BLaER1 treated with 17β-estradiol and CSF1 and Interleukin-3, amounts not matched to agents 10 nM and 100 nM (cell line): ENCODE measurements at regions not wholly inside any gene's neighbourhood (a gene's known extent, or its start where the extent isn't known, plus 50 kb on each side); places are given as distances from the start of the nearest gene placed in this dataset.
"Not testable (repeated sequence)": the region's sequence is repeated elsewhere in the genome, so short reads cannot be mapped to it uniquely, and the experiment has no call there.

Experiments
- H3K27ac ChIP-seq, 11 experiments: shearing (Covaris generic); formaldehyde crosslinking; 2 replicates each; pipeline ENCODE4 v1.8.1; 2022
- H3K27me3 ChIP-seq, 11 experiments: shearing (Covaris generic); formaldehyde crosslinking; 2 replicates each; pipeline ENCODE4 v1.8.1; 2022
- H3K36me3 ChIP-seq, 11 experiments: shearing (Covaris generic); formaldehyde crosslinking; 2 replicates each; pipeline ENCODE4 v1.8.1; 2022
- H3K4me1 ChIP-seq, 10 experiments: shearing (Covaris generic); formaldehyde crosslinking; 2 replicates each; pipeline ENCODE4 v1.8.1; 2022
- H3K4me2 ChIP-seq, 11 experiments: shearing (Covaris generic); formaldehyde crosslinking; 2 replicates each; pipeline ENCODE4 v1.8.1; 2022
- H3K4me3 ChIP-seq, 10 experiments: shearing (Covaris generic); formaldehyde crosslinking; 2 replicates each; pipeline ENCODE4 v1.8.1; 2022
- H3K9ac ChIP-seq, 11 experiments: shearing (Covaris generic); formaldehyde crosslinking; 2 replicates each; pipeline ENCODE4 v1.8.1; 2022
- H3K9me3 ChIP-seq, 11 experiments: shearing (Covaris generic); formaldehyde crosslinking; replicated peaks in 1 of 11; 2 replicates each; pipeline ENCODE4 v1.8.1; 2022
- H4K20me1 ChIP-seq, 11 experiments: shearing (Covaris generic); formaldehyde crosslinking; 2 replicates each; pipeline ENCODE4 v1.8.1; 2022
- Cebpa-rat ChIP-seq, 11 experiments: shearing (Covaris generic); IDR thresholded peaks; 2 replicates each; pipeline ENCODE4 v1.8.1; 2022

DNA sequence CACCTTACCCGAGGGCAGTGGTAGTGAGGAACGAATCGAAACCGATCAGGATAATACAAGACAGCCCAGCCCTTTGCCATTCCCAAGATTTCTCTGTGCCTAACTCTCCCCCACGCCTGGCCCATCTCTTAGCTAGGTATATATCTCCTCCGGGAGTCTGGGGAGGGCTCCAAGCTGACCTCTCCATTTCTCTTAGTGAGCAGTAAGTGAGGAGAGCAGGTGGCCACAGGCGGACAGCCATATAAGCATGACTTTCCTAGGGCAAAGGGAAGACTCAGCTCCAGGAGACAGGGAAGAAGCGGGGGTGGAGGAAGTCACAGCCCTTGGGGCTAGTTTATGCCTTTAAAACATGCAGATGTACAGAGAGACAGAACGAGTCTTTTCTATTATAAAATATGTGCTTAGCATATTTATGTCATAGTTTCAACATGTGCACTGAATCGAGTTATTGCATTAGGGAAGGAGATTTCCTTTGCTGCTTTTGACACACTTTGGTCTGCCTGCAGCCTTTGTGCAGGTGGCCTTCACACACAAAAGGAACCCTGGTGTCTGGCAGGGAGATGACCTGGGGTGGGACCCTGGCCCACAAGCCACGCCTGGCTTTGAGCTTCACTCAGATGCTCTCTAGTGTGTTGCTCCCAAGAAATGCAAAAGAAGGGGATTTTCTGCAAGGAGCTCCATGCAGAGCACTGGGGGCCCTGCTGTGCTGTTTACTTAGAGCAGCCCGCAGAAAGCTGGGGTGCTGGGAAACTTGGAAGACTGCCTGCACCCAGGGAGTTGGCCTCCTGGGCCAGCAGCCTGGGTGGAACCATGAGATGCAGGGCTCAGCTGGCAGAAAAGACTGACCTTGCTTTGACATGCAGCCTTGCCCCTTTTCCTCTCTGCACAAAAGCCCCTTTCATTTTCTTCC, 613.3 kb downstream of the BCOR start:
- no peak overlapping the region; a peak in 1 of 22 replicates for H3K9ac ChIP-seq
- no peak for TF ChIP-seq Cebpa-rat (IDR thresholded peaks at IDR 0.05)

GRCh38 chrX:39487166-39487968, 610.4 kb downstream of the BCOR start:
- Histone ChIP-seq H3K27me3 (0 out of 22 replicates have a peak, but pooled peaks cover 0 to 5% (median 0%) of the 10 kb centered on the region in 11 experiments), H3K9ac (no peak overlapping the region), H3K4me1 (peaks cover 56 to 75% (median 68%) of the 10 kb centered on the region in 10 experiments), H4K20me1 (no peaks in the 10 kb centered on the region), H3K9me3 (peaks cover 0 to 21% (median 8%) of the 10 kb centered on the region in 11 experiments; a peak in 15 of 22 replicates), H3K36me3 (no peaks in the 10 kb centered on the region), H3K4me3 (no peak overlapping the region), H3K4me2 (peak overlapping the region; percentile 0 to 72 (median 56)), H3K27ac (no peak overlapping the region)
- no peak for TF ChIP-seq Cebpa-rat (IDR thresholded peaks at IDR 0.05)

More for the DNA sequence above, 613.3 kb downstream of the BCOR start:
- Histone ChIP-seq H3K27me3 (0 out of 22 replicates have a peak, but pooled peaks cover 0 to 5% (median 0%) of the 10 kb centered on the region in 11 experiments), H3K4me2 (peak overlapping the region; percentile 25 to 66 (median 56); a peak in 18 of 22 replicates), H3K4me3 (no peak overlapping the region), H3K36me3 (no peaks in the 10 kb centered on the region), H3K27ac (0 out of 22 replicates have a peak overlapping the region, but pooled peaks of 1 of the 11 experiments have one; percentile 26), H3K4me1 (peaks cover 30 to 55% (median 46%) of the 10 kb centered on the region in 10 experiments), H3K9me3 (peaks cover 0 to 12% (median 7%) of the 10 kb centered on the region in 11 experiments; a peak in 13 of 22 replicates), H4K20me1 (no peaks in the 10 kb centered on the region)

DNA sequence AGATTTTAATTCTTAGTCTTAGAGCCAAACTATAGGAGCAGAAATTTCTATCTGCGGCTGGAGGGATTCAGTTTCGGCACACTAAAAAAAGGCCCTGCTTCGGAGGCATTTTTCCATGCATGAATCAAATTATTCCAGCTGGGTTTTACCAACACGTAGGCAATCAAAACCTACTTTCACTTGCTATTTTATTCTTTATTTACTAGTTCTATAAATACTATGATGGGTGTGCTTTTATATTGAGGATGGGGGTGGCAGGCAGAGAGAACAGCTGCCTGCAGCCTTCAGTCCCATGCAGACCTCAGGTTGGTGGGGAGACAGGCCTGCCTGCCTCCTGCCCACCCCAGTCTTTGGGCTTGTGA, 609.8 kb downstream of the BCOR start:
- Histone ChIP-seq H3K27me3 (0 out of 22 replicates have a peak, but pooled peaks cover 0 to 5% (median 0%) of the 10 kb centered on the region in 11 experiments), H3K4me2 (peak overlapping the region; percentile 0 to 72 (median 53); a peak in 21 of 22 replicates), H3K27ac (no peak overlapping the region)

GRCh38 chrX:39491548-39492297, 606.0 kb downstream of the BCOR start:
- H3K4me2 ChIP-seq: peak overlapping the region; percentile 69 to 87 (median 78)
- no peaks in the 10 kb centered on the region for H3K36me3 ChIP-seq
- no peaks in the 10 kb centered on the region for H4K20me1 ChIP-seq
- no peak for TF ChIP-seq Cebpa-rat (IDR thresholded peaks at IDR 0.05)
- peaks cover 0 to 12% (median 0%) of the 10 kb centered on the region in 11 experiments; a peak in 5 of 22 replicates for H3K9me3 ChIP-seq
- no peak overlapping the region; a peak in 1 of 20 replicates for H3K4me3 ChIP-seq
- H3K27me3 ChIP-seq: peaks cover 0 to 5% (median 0%) of the 10 kb centered on the region in 11 experiments; a peak in 1 of 22 replicates
- H3K9ac ChIP-seq: peak overlapping the region in 9 of 11 experiments; percentile 2 to 50 (median 26); a peak in 11 of 22 replicates
- H3K4me1 ChIP-seq: peaks cover 70 to 86% (median 80%) of the 10 kb centered on the region in 10 experiments
- peak overlapping the region; percentile 16 to 70 (median 64); a peak in 20 of 22 replicates for H3K27ac ChIP-seq

More for the DNA sequence above, 609.8 kb downstream of the BCOR start:
- Histone ChIP-seq H3K9me3 (peaks cover 0 to 20% (median 7%) of the 10 kb centered on the region in 11 experiments; a peak in 15 of 22 replicates), H4K20me1 (no peaks in the 10 kb centered on the region), H3K36me3 (no peaks in the 10 kb centered on the region), H3K9ac (no peak overlapping the region), H3K4me3 (no peak overlapping the region), H3K4me1 (peaks cover 62 to 81% (median 74%) of the 10 kb centered on the region in 10 experiments)
- TF ChIP-seq Cebpa-rat (IDR thresholded peaks at IDR 0.05): no peak

GRCh38 chrX:39492497-39493162, 605.1 kb downstream of the BCOR start:
- Histone ChIP-seq H3K4me2 (peak overlapping the region; percentile 57 to 87 (median 78)), H3K4me1 (peaks cover 61 to 79% (median 75%) of the 10 kb centered on the region in 10 experiments), H3K9ac (peak overlapping the region in 9 of 11 experiments; percentile 2 to 50 (median 26); a peak in 8 of 22 replicates), H3K36me3 (no peaks in the 10 kb centered on the region), H3K4me3 (no peak overlapping the region), H3K27ac (peak overlapping the region in 10 of 11 experiments; percentile 19 to 70 (median 64); a peak in 20 of 22 replicates), H4K20me1 (no peaks in the 10 kb centered on the region), H3K9me3 (peaks cover 0 to 12% (median 0%) of the 10 kb centered on the region in 11 experiments; a peak in 5 of 22 replicates), H3K27me3 (peaks cover 0 to 5% (median 0%) of the 10 kb centered on the region in 11 experiments; a peak in 1 of 22 replicates)
- TF ChIP-seq Cebpa-rat (IDR thresholded peaks at IDR 0.05): no peak

DNA sequence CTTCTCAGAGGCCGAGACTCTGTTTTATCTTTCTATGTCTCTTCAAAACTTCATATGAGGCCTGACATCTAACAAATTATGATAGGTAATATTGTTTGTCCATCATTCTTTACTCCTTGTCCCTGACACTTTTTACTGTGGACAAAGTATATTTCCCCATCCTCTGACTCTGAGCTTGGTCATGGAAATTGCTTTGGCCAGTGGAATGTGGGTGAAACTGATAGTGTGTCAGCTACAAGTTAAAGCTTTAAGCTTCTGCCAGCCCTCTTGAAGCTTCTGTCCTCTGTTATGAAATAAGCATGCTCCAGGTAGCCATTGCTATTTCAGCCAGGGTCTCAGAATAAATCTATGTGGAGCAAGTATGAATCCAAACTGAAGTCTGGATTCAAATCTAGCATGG, 604.6 kb downstream of the BCOR start:
- Histone ChIP-seq H3K4me3 (no peak overlapping the region), H3K27me3 (peaks cover 0 to 5% (median 0%) of the 10 kb centered on the region in 11 experiments; a peak in 1 of 22 replicates), H3K9me3 (peaks cover 0 to 12% (median 0%) of the 10 kb centered on the region in 11 experiments; a peak in 5 of 22 replicates), H3K36me3 (no peaks in the 10 kb centered on the region), H3K27ac (peak overlapping the region in 6 of 11 experiments; percentile 36 to 65 (median 62); a peak in 10 of 22 replicates), H4K20me1 (no peaks in the 10 kb centered on the region), H3K9ac (0 out of 22 replicates have a peak overlapping the region, but pooled peaks of 1 of the 11 experiments have one; percentile 16), H3K4me1 (peaks cover 55 to 79% (median 71%) of the 10 kb centered on the region in 10 experiments), H3K4me2 (peak overlapping the region; percentile 57 to 87 (median 78))
- TF ChIP-seq Cebpa-rat (IDR thresholded peaks at IDR 0.05): no peak

GRCh38 chrX:39497117-39497516, 600.6 kb downstream of the BCOR start:
- not testable (repeated sequence) for H3K9ac ChIP-seq, H3K27me3 ChIP-seq, H4K20me1 ChIP-seq, H3K9me3 ChIP-seq, H3K4me3 ChIP-seq, H3K36me3 ChIP-seq, H3K27ac ChIP-seq
- Histone ChIP-seq H3K4me2 (peak overlapping the region in 2 of 11 experiments; percentile 24 to 29; a peak in 4 of 22 replicates), H3K4me1 (peaks cover 40 to 66% (median 51%) of the 10 kb centered on the region in 10 experiments)
